Adipocyte (in vitro differentiated cells): ENCODE measurements at regions not wholly inside any gene's neighbourhood (a gene's known extent, or its start where the extent isn't known, plus 50 kb on each side); places are given as distances from the start of the nearest gene placed in this dataset.

Source experiments
- DNase-seq: peaks from one replicate; pipeline ENCODE4 v3.0.0-alpha.2; 2015; ENCODE audit warnings: low read depth
- H3K27me3 ChIP-seq: replicated peaks from 2 replicates; pipeline ENCODE4 v1.7.0; 2013; ENCODE audit warnings: mild to moderate bottlenecking, low read length, moderate library complexity; ENCODE audit not compliant: control insufficient read depth, insufficient read depth
- H3K36me3 ChIP-seq: 2 replicates; pipeline ENCODE4 v1.7.0; 2013; ENCODE audit warnings: low read length, mild to moderate bottlenecking, moderate library complexity; ENCODE audit not compliant: control insufficient read depth, insufficient read depth, severe bottlenecking
- H3K4me1 ChIP-seq: 2 replicates; pipeline ENCODE4 v1.7.0; 2013; ENCODE audit warnings: mild to moderate bottlenecking, low read length, moderate library complexity; ENCODE audit not compliant: control insufficient read depth, insufficient read depth
- H3K4me3 ChIP-seq: 2 replicates; pipeline ENCODE4 v1.7.0; 2013; ENCODE audit warnings: mild to moderate bottlenecking, low read length, moderate library complexity
- H3K9ac ChIP-seq: 2 replicates; pipeline ENCODE4 v1.7.0; 2013; ENCODE audit warnings: mild to moderate bottlenecking, low read length, moderate library complexity
- H3K9me3 ChIP-seq: 2 replicates; pipeline ENCODE4 v1.7.0; 2013; ENCODE audit warnings: mild to moderate bottlenecking, low read length, moderate library complexity; ENCODE audit not compliant: control insufficient read depth

- Histone ChIP-seq H3K27me3 (no peaks in the 10 kb centered on the region), H3K9ac (no peak overlapping the region), H3K4me3 (no peak overlapping the region), H3K9me3 (no peaks in the 10 kb centered on the region), H3K4me1 (no peaks in the 10 kb centered on the region), H3K36me3 (no peaks in the 10 kb centered on the region)
- no peak for DNase-seq
These were observed 852.0 kb upstream of the PHF14 start for GRCh38 chr7:10121631-10122030.

GRCh38 chr7:10122551-10123100 lies 851.0 kb upstream of the PHF14 start:
- Histone ChIP-seq H3K27me3 (no peaks in the 10 kb centered on the region), H3K4me3 (no peak overlapping the region), H3K9me3 (no peaks in the 10 kb centered on the region), H3K36me3 (no peaks in the 10 kb centered on the region), H3K4me1 (no peaks in the 10 kb centered on the region), H3K9ac (no peak overlapping the region)
- DNase-seq, result no peak

DNA sequence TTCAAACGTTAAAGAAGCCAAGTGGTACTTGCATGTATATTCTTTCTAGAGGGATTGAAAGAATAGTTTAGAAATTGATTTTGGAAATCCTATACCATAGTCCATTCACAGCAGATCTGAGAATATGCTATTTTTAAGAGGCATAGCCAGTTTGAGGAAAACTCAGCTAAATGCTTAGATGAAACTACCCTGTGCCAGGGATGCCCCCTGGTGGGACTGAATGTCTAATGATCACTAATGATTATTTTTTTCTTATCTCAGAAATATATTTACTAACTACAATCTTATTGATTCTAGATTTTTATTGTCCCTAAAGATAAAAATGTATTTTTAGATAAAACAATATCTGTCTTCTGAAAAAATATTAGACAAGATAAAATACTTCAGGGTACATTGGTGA lies 844.9 kb upstream of the PHF14 start:
- no peak for DNase-seq
- Histone ChIP-seq H3K9me3 (no peaks in the 10 kb centered on the region), H3K4me3 (no peak overlapping the region), H3K4me1 (no peaks in the 10 kb centered on the region), H3K27me3 (no peaks in the 10 kb centered on the region), H3K36me3 (no peaks in the 10 kb centered on the region), H3K9ac (no peak overlapping the region)

DNA sequence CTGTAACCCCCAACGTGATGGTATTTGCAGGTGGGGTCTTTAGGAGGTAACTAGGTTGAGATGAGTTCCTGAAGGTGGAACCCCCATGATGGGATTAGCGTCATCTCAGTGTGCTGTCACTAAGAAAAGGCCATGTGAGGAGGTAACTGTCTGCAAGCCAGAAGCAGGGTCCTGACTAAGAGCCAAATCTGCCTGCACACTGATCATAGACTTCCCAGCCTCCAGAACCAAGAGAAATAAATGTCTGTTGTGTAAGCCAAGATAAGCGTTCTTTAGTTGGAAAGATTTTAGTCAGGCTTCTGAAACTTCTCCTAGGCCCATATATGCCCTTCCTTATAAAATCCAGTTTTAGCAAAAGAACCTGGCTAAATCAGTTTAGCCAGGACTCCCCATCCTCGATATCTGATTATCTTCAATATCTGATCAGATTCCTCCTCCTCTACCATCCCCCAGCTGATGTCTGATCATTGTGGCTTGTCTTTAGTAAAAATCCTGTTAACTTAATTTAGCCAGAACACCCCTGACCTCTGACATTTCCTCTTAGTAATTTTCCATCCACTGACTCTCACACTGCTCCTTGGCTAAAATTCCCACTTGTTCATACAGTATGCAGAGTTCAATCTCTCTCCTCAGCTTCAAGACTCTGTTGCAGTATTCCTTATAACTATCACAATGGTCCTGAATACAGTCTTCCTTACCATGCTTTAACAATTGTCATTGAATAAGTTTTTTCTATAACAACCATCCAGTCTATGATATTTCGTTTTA lies 835.4 kb upstream of the PHF14 start:
- no peaks in the 10 kb centered on the region for H3K27me3 ChIP-seq
- H3K9me3 ChIP-seq, result no peaks in the 10 kb centered on the region
- no peak for DNase-seq
- H3K4me3 ChIP-seq, result no peak overlapping the region
- H3K36me3 ChIP-seq, result no peaks in the 10 kb centered on the region
- H3K9ac ChIP-seq, result no peak overlapping the region
- H3K4me1 ChIP-seq, result no peaks in the 10 kb centered on the region

GRCh38 chr7:10146271-10146670 lies 827.4 kb upstream of the PHF14 start:
- no peak for DNase-seq
- Histone ChIP-seq H3K36me3 (no peaks in the 10 kb centered on the region), H3K9me3 (no peaks in the 10 kb centered on the region), H3K4me1 (no peaks in the 10 kb centered on the region), H3K9ac (no peak overlapping the region), H3K27me3 (no peaks in the 10 kb centered on the region), H3K4me3 (no peak overlapping the region)

- no peaks in the 10 kb centered on the region for H3K4me1 ChIP-seq
- H3K9me3 ChIP-seq, result no peaks in the 10 kb centered on the region
- H3K36me3 ChIP-seq, result no peaks in the 10 kb centered on the region
- DNase-seq, result no peak
- H3K27me3 ChIP-seq, result no peaks in the 10 kb centered on the region
- H3K4me3 ChIP-seq, result no peak overlapping the region
- H3K9ac ChIP-seq, result no peak overlapping the region
These were observed 816.7 kb upstream of the PHF14 start for GRCh38 chr7:10156972-10157371.

DNA sequence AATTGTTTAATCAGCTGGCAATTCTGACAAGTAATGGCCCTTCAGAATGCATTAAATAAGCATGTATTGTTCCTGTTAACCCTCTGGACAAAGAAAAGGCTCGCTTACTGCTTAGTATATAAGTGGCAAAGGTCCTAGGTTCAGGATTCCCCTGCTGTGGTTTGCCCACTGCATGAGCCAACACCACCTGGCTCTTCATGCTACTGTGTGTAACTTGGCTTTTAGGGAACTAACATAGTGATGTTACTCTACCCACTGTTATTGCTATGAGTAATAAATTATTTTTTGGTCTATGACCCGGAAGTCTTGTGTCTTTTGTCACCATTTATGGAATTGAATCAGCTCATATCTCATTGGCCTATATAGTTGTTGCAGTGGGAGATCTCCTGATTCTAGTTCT lies 791.7 kb upstream of the PHF14 start:
- no peak for DNase-seq
- Histone ChIP-seq H3K4me1 (no peaks in the 10 kb centered on the region), H3K9me3 (peaks cover 4% of the 10 kb centered on the region), H3K27me3 (no peaks in the 10 kb centered on the region), H3K36me3 (no peaks in the 10 kb centered on the region), H3K9ac (no peak overlapping the region), H3K4me3 (no peak overlapping the region)

DNA sequence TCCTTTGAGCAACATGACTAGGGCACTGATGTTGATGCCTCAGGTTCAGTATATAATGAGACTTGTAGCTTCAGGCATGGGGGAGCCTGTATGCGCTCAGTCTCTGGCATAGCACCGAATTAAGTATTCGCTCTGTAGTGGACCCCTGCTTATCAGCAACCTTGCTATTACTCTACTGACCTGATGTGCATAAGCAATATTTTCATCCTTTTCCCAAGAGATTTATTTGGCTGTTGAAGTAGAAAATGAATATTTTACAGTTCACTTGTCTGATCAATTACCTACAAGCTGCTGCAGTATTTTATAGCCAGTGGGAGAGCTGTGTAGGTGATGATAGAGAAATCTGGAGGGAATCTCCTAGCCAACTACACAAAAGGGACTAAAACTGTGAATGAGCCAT lies 781.6 kb upstream of the PHF14 start:
- DNase-seq, result no peak
- no peaks in the 10 kb centered on the region for H3K27me3 ChIP-seq

DNA sequence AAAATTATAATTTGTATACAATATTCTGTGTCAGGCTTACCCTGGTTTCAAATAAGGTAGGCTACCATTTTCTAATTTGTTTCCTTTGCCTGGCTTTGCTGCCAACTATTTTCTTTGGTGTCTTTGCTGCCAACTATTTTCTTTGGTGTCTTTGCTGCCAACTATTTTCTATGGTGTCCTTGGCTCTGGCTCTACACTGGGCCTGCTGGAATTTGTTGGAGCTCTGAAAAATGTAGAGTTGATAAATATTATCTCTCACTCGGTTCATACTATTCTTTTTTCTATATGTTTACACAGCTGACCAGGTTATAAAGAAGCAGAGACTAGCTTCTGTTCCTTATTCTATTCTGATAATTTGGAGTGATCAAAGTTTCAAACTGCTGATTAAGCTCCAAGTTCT lies 768.0 kb upstream of the PHF14 start:
- Histone ChIP-seq H3K4me3 (no peak overlapping the region), H3K27me3 (no peaks in the 10 kb centered on the region), H3K36me3 (no peaks in the 10 kb centered on the region), H3K4me1 (no peaks in the 10 kb centered on the region), H3K9me3 (no peaks in the 10 kb centered on the region), H3K9ac (no peak overlapping the region)
- no peak for DNase-seq

More for the DNA sequence above, 781.6 kb upstream of the PHF14 start:
- Histone ChIP-seq H3K4me1 (no peaks in the 10 kb centered on the region), H3K9ac (no peak overlapping the region), H3K9me3 (no peaks in the 10 kb centered on the region), H3K36me3 (no peaks in the 10 kb centered on the region), H3K4me3 (no peak overlapping the region)

- no peak overlapping the region for H3K4me3 ChIP-seq
- H3K36me3 ChIP-seq, result no peaks in the 10 kb centered on the region
- no peak overlapping the region for H3K9ac ChIP-seq
These were observed 763.7 kb upstream of the PHF14 start for GRCh38 chr7:10210000-10210399.

DNA sequence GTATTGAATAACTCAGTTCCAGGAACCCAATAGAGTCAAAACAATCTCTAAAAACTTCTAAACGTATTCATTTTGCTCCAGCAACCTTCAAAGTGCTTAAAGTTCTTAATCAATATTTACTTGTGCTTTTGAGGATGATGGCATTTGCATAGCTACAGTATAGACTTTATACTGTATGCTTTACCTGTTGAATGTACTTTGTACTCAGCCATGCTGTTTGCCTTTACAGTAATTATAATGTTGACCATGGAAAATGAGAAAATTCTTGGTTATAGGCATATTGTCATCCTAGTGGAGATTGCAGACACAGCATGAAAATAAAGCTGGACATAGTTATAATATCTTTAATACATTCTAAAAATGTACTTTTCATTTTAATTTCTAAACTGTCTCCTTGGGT lies 762.7 kb upstream of the PHF14 start:
- Histone ChIP-seq H3K4me1 (no peaks in the 10 kb centered on the region), H3K36me3 (no peaks in the 10 kb centered on the region), H3K9ac (no peak overlapping the region), H3K4me3 (no peak overlapping the region), H3K9me3 (no peaks in the 10 kb centered on the region), H3K27me3 (no peaks in the 10 kb centered on the region)
- no peak for DNase-seq

More at GRCh38 chr7:10210000-10210399, 763.7 kb upstream of the PHF14 start:
- H3K9me3 ChIP-seq, result no peaks in the 10 kb centered on the region
- H3K4me1 ChIP-seq, result no peaks in the 10 kb centered on the region
- no peak for DNase-seq
- H3K27me3 ChIP-seq, result no peaks in the 10 kb centered on the region

DNA sequence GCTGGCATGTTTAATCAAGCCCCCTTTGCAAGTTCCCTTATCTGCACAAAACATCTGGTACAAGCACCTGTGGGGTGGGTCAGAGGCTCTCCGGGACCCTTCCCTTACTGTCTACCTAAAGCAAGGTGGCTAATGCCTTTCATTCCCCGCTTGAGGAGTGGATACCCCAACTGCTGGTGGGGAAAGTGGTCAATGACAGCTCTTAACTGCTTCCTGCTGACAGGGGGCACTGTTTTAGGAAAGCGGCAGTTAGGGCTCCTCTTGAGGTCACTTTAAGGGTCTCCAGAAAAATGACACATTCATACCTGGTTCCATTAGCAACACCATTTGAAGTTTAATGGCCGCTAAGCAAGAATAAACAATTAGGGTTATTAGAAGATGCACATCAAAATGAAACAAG lies 761.8 kb upstream of the PHF14 start:
- Histone ChIP-seq H3K4me3 (no peak overlapping the region), H3K36me3 (no peaks in the 10 kb centered on the region), H3K9ac (no peak overlapping the region), H3K9me3 (no peaks in the 10 kb centered on the region), H3K4me1 (no peaks in the 10 kb centered on the region), H3K27me3 (no peaks in the 10 kb centered on the region)
- no peak for DNase-seq
